Astrocyte (in vitro differentiated cells and primary cell): ENCODE measurements at regions not wholly inside any gene's neighbourhood (a gene's known extent, or its start where the extent isn't known, plus 50 kb on each side); places are given as distances from the start of the nearest gene placed in this dataset.
"Not testable (repeated sequence)": the region's sequence is repeated elsewhere in the genome, so short reads cannot be mapped to it uniquely, and the experiment has no call there.

Experiments used
- CTCF ChIP-seq: IDR thresholded peaks from 2 replicates; pipeline ENCODE4 v1.5.1; 2011; ENCODE audit warnings: low read depth, mild to moderate bottlenecking, inconsistent platforms, low read length, moderate library complexity; ENCODE audit not compliant: insufficient read depth
- EZH2 ChIP-seq: IDR thresholded peaks from 2 replicates; pipeline ENCODE4 v1.6.1; 2012; ENCODE audit warnings: mild to moderate bottlenecking, low read length, inconsistent platforms; ENCODE audit not compliant: insufficient read depth

DNA sequence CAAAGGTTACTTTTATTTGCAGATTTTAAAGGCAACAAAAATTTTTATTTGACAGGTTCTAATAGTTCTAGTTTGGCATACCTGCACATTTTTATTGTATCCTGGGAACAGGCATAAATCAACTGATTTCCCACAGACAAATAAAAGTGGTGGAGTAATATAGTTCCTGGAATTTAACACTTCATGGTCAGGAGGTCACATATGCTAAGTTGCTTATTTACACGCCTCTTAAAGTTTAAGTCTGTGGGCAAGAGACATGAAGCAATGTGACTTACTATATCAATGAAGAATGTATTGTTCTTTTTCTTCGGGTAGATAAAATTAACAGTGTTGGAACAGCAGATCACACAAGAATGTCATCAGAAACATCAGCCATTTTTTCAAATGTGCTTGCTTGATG, 135.2 kb downstream of the SPDYE17 start:
- not testable (repeated sequence) for TF ChIP-seq CTCF, EZH2
